Spleen (tissue), 7 donors: ENCODE measurements at regions not wholly inside any gene's neighbourhood (a gene's known extent, or its start where the extent isn't known, plus 50 kb on each side); places are given as distances from the start of the nearest gene placed in this dataset.

Experiments used
- CTCF ChIP-seq, 11 experiments: fragments of 200-600 bp in 7 of 11; fragments of 450-650 bp in 4 of 11; sonication (generic) in 4 of 11; IDR thresholded peaks in 8 of 11; conservative IDR thresholded peaks in 3 of 11; 1 replicate in 7 of 11; 2 replicates in 4 of 11; pipeline versions ENCODE4 v1.4.0 to v1.8.0; 2016 to 2021; ENCODE audit warnings: antibody characterized with exemption in 11 of 11, inconsistent platforms in 4 of 11, mild to moderate bottlenecking in 1 of 11
- POLR2AphosphoS5 ChIP-seq, 3 donors: sonication (generic); formaldehyde crosslinking; IDR thresholded peaks; one replicate each; pipeline ENCODE4 v1.5.1; 2017; ENCODE audit warnings: antibody characterized with exemption in 3 of 3
- donor health status: DM: no; HTN: no; CAD: no; lungs with moderate emphysema.
- donor health status: DM: no; HTN: no; CAD: no.
- donor health status: DM: no; HTN: no; CAD: no.

GRCh38 chr3:107076946-107077345 is 300.3 kb upstream of the CCDC54 start:
- TF ChIP-seq POLR2AphosphoS5 (IDR thresholded peaks at IDR 0.05), result no peak
- TF ChIP-seq CTCF (IDR thresholded peaks at IDR 0.05 in 8 of 11, conservative IDR thresholded peaks at IDR 0.05 in 3 of 11), result no peak
